Activated T-helper 1 cell treated with anti-CD3 and anti-CD28 coated beads, Interleukin-12 subunit alpha, Interleukin-12 subunit beta, Interleukin-2, Interleukin-4 antibody, amounts not matched to agents 30 ng/mL and 10 ng/mL and 1 ng/mL, durations not matched to agents 14 hours and 24 hours and 36 hours (primary cell): ENCODE measurements at regions not wholly inside any gene's neighbourhood (a gene's known extent, or its start where the extent isn't known, plus 50 kb on each side); places are given as distances from the start of the nearest gene placed in this dataset.

Experiments used
- DNase-seq: peaks from one replicate; pipeline ENCODE4 v3.0.0; 2021; ENCODE audit warnings: low spot score
- H3K27ac Mint-ChIP-seq: one replicate; pipeline ENCODE4 v1.8.0; 2021; ENCODE audit warnings: mild to moderate bottlenecking, mixed read lengths
- H3K27me3 Mint-ChIP-seq: one replicate; pipeline ENCODE4 v1.8.0; 2022; ENCODE audit warnings: mild to moderate bottlenecking, moderate library complexity, mixed read lengths; ENCODE audit not compliant: insufficient read depth
- H3K36me3 Mint-ChIP-seq: one replicate; pipeline ENCODE4 v1.8.0; 2021; ENCODE audit warnings: low read depth, mixed read lengths
- H3K4me1 Mint-ChIP-seq: one replicate; pipeline ENCODE4 v1.8.0; 2021; ENCODE audit warnings: low read depth, mixed read lengths
- H3K4me3 Mint-ChIP-seq: one replicate; pipeline ENCODE4 v1.8.0; 2021; ENCODE audit warnings: mild to moderate bottlenecking, moderate library complexity, mixed read lengths
- H3K9me3 Mint-ChIP-seq: one replicate; pipeline ENCODE4 v1.8.0; 2021; ENCODE audit warnings: mixed read lengths
- intact Hi-C: fragments of 100-400 bp; cut with micrococcal nuclease; formaldehyde crosslinking; loops from one replicate; pipeline ENCODE4 v1.15.1; 2024

- Mint-ChIP-seq H3K27me3 (peaks cover 23% of the 10 kb centered on the region), H3K36me3 (no peaks in the 10 kb centered on the region), H3K4me3 (no peak overlapping the region), H3K9me3 (peaks cover 5% of the 10 kb centered on the region), H3K27ac (no peak overlapping the region), H3K4me1 (no peaks in the 10 kb centered on the region)
- intact Hi-C loops: no loop called here
- no peak for DNase-seq
Measured at GRCh38 chr10:124160176-124160575, 66.8 kb upstream of the CHST15 start.

GRCh38 chr10:124159153-124159552 is 65.8 kb upstream of the CHST15 start:
- no peak for DNase-seq
- Mint-ChIP-seq H3K4me1 (no peaks in the 10 kb centered on the region), H3K27ac (no peak overlapping the region), H3K27me3 (peaks cover 14% of the 10 kb centered on the region), H3K9me3 (peaks cover 5% of the 10 kb centered on the region), H3K36me3 (no peaks in the 10 kb centered on the region), H3K4me3 (no peak overlapping the region)
- intact Hi-C loops: no loop called here

- intact Hi-C loops: no loop called here
- H3K27me3 Mint-ChIP-seq: peaks cover 13% of the 10 kb centered on the region
- no peak for DNase-seq
Measured at GRCh38 chr10:124158592-124158991, 65.2 kb upstream of the CHST15 start.

GRCh38 chr10:124157271-124157681 is 63.9 kb upstream of the CHST15 start:
- intact Hi-C loops: no loop called here
- peaks cover 5% of the 10 kb centered on the region for H3K9me3 Mint-ChIP-seq

More at GRCh38 chr10:124158592-124158991, 65.2 kb upstream of the CHST15 start:
- Mint-ChIP-seq H3K4me3 (no peak overlapping the region), H3K36me3 (no peaks in the 10 kb centered on the region), H3K27ac (no peak overlapping the region), H3K4me1 (no peaks in the 10 kb centered on the region), H3K9me3 (peaks cover 5% of the 10 kb centered on the region)

GRCh38 chr10:124156524-124157260 is 63.3 kb upstream of the CHST15 start:
- intact Hi-C loops: no loop called here
- H3K9me3 Mint-ChIP-seq: peaks cover 5% of the 10 kb centered on the region
- no peaks in the 10 kb centered on the region for H3K4me1 Mint-ChIP-seq
- H3K36me3 Mint-ChIP-seq: no peaks in the 10 kb centered on the region
- H3K27me3 Mint-ChIP-seq: peaks cover 5% of the 10 kb centered on the region
- DNase-seq: no peak
- no peak overlapping the region for H3K4me3 Mint-ChIP-seq
- H3K27ac Mint-ChIP-seq: no peak overlapping the region

More at GRCh38 chr10:124157271-124157681, 63.9 kb upstream of the CHST15 start:
- Mint-ChIP-seq H3K4me3 (no peak overlapping the region), H3K27ac (no peak overlapping the region), H3K27me3 (peaks cover 10% of the 10 kb centered on the region), H3K36me3 (no peaks in the 10 kb centered on the region), H3K4me1 (no peaks in the 10 kb centered on the region)
- DNase-seq: no peak

GRCh38 chr10:124155781-124156435 is 62.5 kb upstream of the CHST15 start:
- Mint-ChIP-seq H3K4me1 (no peaks in the 10 kb centered on the region), H3K9me3 (peaks cover 5% of the 10 kb centered on the region), H3K4me3 (no peak overlapping the region), H3K36me3 (no peaks in the 10 kb centered on the region), H3K27ac (no peak overlapping the region), H3K27me3 (peaks cover 10% of the 10 kb centered on the region)
- no peak for DNase-seq
- intact Hi-C loops: no loop called here

- H3K36me3 Mint-ChIP-seq: no peaks in the 10 kb centered on the region
- DNase-seq: peak; percentile 48
- no peak overlapping the region for H3K4me3 Mint-ChIP-seq
- H3K27me3 Mint-ChIP-seq: peaks cover 8% of the 10 kb centered on the region
- H3K4me1 Mint-ChIP-seq: peaks cover 14% of the 10 kb centered on the region
- intact Hi-C loops: loop anchor here (5.0 kb wide), 1 partner anchor 116 kb away; no protein-coding TSS in a partner anchor
- H3K9me3 Mint-ChIP-seq: peaks cover 5% of the 10 kb centered on the region
- H3K27ac Mint-ChIP-seq: no peak overlapping the region
Measured at GRCh38 chr10:124153023-124153826, 59.8 kb upstream of the CHST15 start.

- intact Hi-C loops: loop anchor here (5.0 kb wide), 1 partner anchor 115 kb away; no protein-coding TSS in a partner anchor
Measured at GRCh38 chr10:124152139-124153022, 59.0 kb upstream of the CHST15 start.

GRCh38 chr10:124151466-124152095 is 58.2 kb upstream of the CHST15 start:
- no peak overlapping the region for H3K27ac Mint-ChIP-seq
- intact Hi-C loops: loop anchor here (5.0 kb wide), 1 partner anchor 114 kb away; no protein-coding TSS in a partner anchor
- no peak for DNase-seq

More at GRCh38 chr10:124152139-124153022, 59.0 kb upstream of the CHST15 start:
- Mint-ChIP-seq H3K4me1 (peaks cover 14% of the 10 kb centered on the region), H3K27me3 (peaks cover 5% of the 10 kb centered on the region), H3K36me3 (no peaks in the 10 kb centered on the region), H3K9me3 (peaks cover 5% of the 10 kb centered on the region), H3K4me3 (no peak overlapping the region), H3K27ac (no peak overlapping the region)
- no peak for DNase-seq

GRCh38 chr10:124150807-124151417 is 57.5 kb upstream of the CHST15 start:
- no peak for DNase-seq
- Mint-ChIP-seq H3K27ac (no peak overlapping the region), H3K4me3 (no peak overlapping the region), H3K27me3 (peaks cover 5% of the 10 kb centered on the region), H3K4me1 (peaks cover 14% of the 10 kb centered on the region), H3K36me3 (no peaks in the 10 kb centered on the region), H3K9me3 (peaks cover 5% of the 10 kb centered on the region)
- intact Hi-C loops: loop anchor here (5.0 kb wide), 1 partner anchor 114 kb away; no protein-coding TSS in a partner anchor

More at GRCh38 chr10:124151466-124152095, 58.2 kb upstream of the CHST15 start:
- Mint-ChIP-seq H3K4me1 (peaks cover 14% of the 10 kb centered on the region), H3K9me3 (peaks cover 5% of the 10 kb centered on the region), H3K27me3 (peaks cover 5% of the 10 kb centered on the region), H3K4me3 (no peak overlapping the region), H3K36me3 (no peaks in the 10 kb centered on the region)

GRCh38 chr10:124150189-124150806 is 56.9 kb upstream of the CHST15 start:
- Mint-ChIP-seq H3K27ac (no peak overlapping the region), H3K4me1 (peaks cover 14% of the 10 kb centered on the region), H3K9me3 (peaks cover 1% of the 10 kb centered on the region), H3K4me3 (no peak overlapping the region), H3K36me3 (no peaks in the 10 kb centered on the region), H3K27me3 (peaks cover 5% of the 10 kb centered on the region)
- no peak for DNase-seq
- intact Hi-C loops: loop anchor here (5.0 kb wide), 1 partner anchor 113 kb away; no protein-coding TSS in a partner anchor
